ENCODE measurements at regions not wholly inside any gene's neighbourhood (a gene's known extent, or its start where the extent isn't known, plus 50 kb on each side); places are given as distances from the start of the nearest gene placed in this dataset.

DNA sequence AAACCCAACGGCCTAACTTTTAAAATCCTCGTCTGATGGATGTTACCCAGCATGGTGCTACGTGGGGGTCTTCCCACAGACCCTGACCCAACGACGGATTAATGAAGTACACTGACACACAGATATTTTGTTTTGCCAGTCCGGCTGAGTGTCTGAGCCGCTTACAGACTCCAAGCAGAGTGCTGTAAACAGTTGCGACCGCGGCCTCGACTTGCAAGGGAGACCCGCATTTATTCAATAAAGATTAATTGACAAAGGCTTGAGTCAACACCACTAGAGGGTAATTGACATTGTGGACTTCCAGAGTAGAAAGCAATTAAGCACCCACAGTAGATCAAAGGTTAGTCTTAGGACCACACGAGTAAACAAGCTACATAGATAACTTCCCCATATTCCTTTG is 1042.4 kb downstream of the AACS start:
- no peak for DNase-seq

DNA sequence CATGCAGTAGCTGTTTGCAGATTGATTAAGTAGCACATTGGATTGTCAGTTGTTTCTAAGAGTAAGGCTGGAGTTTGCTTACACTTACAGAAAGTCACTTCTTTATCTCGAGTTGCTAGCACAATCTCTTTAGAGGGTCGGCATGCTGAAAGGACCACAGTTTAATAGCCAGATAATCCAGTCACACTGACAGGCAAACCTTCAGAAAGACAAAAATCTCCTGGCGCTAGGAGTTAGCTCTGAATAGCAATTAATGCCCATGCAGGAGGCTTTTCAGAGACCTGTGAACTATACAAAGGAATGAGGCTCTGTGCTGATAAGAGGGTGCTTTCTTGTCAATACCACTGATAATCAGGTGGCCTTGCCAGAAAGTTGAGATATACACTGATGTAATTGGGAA is 1043.0 kb downstream of the AACS start:
- no peak for DNase-seq

DNA sequence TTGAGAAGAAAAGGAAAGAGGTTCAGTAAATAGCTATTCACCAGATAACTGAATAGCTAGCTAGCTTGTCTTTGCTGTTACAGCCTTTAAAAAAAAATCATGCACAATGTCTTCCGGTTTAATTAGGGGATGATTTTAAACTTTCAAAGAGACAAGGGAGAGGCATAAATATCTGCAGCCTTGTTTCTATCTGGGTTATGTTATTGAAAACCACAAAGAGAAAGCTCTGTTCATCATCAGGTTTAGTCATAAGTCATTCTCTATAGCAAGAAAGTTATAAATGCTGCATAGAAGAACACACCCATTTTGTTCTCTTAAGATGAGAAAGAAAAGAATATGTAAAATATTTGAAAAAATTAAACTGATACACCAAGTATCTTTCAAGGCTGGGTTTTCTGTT is 1046.9 kb downstream of the AACS start:
- no peak for DNase-seq

GRCh38 chr12:126112849-126113248 is 1047.6 kb downstream of the AACS start:
- no peak for DNase-seq

DNA sequence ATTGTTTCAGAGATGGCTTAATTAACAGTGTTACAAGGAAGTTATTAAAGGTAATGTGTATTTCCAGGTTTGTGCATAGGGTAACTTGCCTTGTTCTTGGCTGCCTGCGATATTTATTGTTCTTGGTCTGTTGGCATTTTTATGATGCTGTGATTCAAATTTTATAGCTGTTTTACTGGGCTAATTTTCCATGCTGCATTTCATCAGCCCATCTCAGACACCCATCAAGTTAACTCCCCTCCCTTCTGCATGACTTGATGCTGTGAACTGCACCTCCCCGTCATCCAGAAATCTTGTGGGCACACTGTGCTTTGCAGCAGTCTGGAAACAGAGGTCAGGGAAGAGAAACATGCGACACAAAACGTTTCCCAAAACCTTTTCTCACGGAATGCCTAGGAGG is 1049.2 kb downstream of the AACS start:
- no peak for DNase-seq

DNA sequence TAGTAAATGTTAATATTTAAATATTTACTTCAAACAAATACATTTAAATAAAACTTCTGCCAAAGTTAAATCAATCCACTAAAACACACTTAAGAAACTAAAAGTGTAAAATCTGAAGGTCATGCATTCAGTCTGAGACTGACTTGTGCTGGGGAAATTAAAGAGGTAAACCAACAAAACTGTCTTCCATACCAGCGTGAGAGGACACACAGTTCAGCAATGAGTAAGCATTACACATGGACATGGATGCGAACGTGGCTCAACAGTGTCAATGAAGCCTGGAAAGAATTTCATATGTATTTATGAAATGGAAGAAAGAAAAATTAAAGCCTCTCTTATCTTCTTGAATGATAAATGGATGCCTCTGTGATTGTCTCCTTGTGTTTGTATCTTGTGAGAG is 1052.3 kb downstream of the AACS start:
- no peak for DNase-seq

GRCh38 chr12:126139355-126139754 is 1074.1 kb downstream of the AACS start:
- DNase-seq, result no peak

GRCh38 chr12:126144603-126145002 is 1079.4 kb downstream of the AACS start:
- no peak for DNase-seq

- DNase-seq, result no peak
Observed at GRCh38 chr12:126147321-126147720, 1082.1 kb downstream of the AACS start.

DNA sequence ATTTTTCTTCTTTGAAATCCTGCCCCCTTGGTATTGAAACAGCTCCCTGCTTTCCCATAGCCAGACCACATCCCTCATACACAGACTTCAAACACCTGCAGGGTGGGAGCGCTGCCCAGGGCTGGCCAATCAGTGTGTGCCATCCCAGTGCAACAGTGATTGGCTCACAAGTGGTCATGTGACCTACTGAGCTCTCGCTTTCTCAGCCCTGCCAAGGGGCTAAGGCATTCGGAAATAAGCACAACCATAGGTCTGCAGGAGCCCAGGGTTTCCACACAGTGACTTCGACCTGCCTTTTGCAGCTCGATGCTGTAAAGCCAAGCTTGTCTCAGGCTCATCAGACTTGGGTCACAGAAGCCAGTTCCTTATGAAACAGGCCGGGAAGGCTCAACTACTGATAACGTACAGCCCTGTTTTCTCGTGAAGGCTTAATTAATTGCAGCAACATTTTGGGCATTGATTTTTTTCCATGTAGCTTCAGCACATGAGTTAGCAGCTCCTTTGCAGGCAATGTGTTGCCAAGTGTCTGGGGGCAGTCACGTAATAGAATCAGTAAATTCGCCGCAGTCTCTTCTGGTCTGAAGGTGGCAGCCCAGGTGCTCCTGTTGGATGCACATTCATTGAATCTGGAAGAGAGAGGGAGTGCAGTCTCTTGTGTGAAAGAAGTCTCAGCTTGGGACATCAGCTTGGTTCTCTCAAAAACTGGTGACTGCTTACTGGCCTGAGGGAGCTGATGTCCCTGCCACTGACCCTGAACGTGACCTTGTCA is 1091.8 kb downstream of the AACS start:
- peak; percentile 25 for DNase-seq

- DNase-seq, result no peak
Observed at GRCh38 chr12:126157575-126157966, 1092.3 kb downstream of the AACS start.

- DNase-seq, result no peak
Observed at GRCh38 chr12:126159139-126159538, 1093.9 kb downstream of the AACS start.

DNA sequence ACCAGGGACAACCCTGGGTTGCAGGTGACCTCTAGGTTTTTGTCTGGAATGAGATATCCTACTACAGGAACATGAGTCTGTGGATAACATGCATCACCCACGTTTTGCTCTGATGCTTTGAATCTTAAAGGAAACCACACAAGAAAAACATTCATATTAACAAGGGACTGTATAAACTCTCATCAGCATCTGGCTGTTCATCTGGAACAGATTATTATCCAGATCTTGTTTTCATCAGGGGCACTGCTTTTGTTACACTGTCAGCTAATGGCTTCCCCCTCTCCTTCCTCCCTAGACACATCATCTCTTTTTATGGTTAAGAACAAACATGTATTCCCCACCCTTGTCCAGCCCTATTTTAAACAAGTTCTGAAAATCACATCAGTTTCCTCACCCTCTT is 1095.7 kb downstream of the AACS start:
- DNase-seq, result peak; percentile 37

- no peak for DNase-seq
Observed at GRCh38 chr12:126163984-126164383, 1098.7 kb downstream of the AACS start.

- no peak for DNase-seq
Observed at GRCh38 chr12:126171937-126172559, 1106.8 kb downstream of the AACS start.

DNA sequence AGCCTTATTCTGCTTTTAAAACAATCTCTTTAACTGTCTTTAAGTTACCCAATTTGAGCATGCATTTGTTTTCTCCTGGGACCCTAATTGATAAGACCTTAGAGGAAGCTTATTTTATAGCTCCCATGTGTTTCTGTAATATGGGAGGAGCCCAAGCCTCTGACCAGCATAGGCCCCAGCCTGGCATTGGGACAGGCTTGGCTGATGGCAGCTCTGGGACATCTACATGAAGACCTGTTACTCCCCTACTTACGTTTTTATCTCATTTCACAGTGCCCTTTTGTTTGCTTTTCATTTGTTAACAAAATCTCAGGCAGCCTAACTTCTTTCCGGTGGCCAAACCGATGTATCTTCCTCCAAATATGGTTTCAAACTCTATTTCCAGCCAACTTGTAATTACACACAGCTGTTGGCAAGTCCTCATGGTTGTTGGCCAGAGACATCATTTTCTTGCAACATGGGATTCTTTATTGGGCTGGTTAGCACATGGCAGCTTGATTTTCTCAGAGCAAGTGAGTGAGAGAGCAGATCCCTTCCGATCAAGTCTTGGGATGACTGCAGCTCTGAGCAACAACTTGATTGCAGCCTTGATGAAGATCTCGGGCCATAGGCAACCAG is 1117.5 kb downstream of the AACS start:
- peak; percentile 88 for DNase-seq

DNA sequence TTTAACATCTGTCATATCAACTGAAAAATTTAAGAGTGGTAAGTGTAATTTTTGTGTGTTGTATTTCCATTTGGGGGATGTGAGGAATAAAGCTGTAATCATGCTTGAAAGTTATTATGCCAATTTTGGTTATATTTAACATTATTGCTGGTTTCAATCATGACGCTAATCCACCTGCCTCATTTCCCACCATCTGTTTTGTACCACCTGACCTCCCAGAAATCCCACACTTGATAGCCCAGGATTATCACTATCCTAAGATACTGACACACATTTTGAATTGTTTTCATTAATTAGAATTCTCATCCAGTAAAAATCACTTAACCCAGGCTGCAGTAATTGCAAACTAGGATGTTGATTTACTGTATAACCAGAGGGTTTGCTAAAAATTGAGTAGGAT is 1119.8 kb downstream of the AACS start:
- DNase-seq, result no peak

GRCh38 chr12:126189856-126190255 is 1124.6 kb downstream of the AACS start:
- DNase-seq, result peak; percentile 20

DNA sequence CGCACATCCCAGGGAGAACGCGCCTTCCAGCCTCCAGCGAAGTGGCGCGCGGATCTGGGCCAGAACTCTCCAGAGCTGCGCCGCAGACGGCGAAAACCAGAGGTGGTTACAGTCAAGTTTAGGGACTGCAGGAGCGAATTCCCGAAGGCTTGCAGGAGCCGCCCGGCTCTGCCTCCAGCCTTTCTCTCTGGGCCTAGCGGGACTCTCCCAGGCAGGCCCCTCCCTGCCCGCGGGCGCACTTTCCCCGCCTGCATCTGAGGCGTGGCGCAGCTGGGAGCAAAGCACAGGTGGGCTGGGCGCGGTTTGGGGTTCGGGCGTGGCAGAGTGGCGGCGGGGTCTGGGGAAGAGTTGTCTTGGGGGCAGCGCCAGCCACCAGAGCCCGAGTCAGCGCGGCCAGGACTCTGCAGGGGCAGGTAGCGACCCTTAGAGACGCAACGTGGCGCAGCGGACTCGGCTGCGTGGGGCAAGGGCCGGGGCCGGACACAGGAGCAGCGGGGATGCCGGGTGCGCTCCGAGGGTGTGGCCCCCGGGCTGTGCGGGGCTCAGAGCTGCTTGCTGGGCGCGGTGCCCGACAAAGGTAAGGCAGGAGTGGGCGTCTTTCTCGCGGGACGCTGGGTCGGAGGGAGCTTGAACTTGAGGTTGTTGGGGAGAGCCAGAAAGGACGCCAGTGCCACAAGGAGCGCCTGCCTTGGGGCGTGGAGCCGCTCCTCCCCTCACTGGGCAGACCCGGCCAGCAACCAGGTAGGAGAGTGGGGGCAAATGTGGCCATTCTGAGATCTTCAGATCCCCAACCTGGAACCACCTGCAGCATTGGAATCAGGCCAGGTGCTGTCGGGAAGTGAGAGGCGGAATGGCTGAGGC is 1126.0 kb downstream of the AACS start:
- DNase-seq, result peak; percentile 34

GRCh38 chr12:126191949-126192348 is 1126.7 kb downstream of the AACS start:
- DNase-seq, result no peak

DNA sequence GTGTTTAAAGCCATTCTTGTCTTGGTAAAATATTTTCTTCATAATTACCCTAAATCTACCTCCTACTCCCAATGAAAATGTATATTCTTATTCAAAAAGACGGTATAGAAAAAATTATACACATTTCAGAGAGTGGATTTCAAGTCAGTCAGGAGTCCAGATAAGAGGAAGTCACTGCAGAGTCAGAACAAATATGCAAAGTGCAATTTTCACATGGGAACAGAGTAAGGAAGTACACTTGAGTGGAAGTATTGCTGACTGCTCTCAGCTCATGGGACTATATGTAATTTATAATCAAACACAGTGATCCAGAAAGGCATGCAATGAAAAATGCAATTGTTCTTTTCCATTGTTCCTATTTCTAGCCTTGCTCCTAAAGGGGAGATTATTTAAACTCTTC is 1128.0 kb downstream of the AACS start:
- no peak for DNase-seq

DNA sequence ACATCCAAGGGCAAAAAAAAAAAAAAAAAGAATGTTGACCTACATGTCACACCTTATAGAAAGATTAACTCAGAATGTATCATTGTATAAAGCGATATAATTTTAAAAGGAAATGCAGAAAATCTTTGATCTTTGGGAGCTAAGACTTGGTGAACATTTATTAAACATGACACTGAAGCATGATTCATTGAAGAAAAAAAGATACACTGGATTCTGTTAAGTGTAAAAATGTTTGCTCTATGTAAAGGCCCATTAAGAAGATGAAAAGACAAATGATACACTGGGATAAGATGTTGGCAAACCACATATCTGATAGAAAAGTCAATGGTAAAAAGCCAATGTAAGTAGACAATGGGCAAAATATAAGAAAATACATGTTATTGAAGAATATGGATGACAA is 1131.0 kb downstream of the AACS start:
- DNase-seq, result no peak

- peak; percentile 34 for DNase-seq
Observed at GRCh38 chr12:126198516-126198915, 1133.3 kb downstream of the AACS start.
